ENCODE measurements at regions not wholly inside any gene's neighbourhood (a gene's known extent, or its start where the extent isn't known, plus 50 kb on each side); places are given as distances from the start of the nearest gene placed in this dataset.

DNA sequence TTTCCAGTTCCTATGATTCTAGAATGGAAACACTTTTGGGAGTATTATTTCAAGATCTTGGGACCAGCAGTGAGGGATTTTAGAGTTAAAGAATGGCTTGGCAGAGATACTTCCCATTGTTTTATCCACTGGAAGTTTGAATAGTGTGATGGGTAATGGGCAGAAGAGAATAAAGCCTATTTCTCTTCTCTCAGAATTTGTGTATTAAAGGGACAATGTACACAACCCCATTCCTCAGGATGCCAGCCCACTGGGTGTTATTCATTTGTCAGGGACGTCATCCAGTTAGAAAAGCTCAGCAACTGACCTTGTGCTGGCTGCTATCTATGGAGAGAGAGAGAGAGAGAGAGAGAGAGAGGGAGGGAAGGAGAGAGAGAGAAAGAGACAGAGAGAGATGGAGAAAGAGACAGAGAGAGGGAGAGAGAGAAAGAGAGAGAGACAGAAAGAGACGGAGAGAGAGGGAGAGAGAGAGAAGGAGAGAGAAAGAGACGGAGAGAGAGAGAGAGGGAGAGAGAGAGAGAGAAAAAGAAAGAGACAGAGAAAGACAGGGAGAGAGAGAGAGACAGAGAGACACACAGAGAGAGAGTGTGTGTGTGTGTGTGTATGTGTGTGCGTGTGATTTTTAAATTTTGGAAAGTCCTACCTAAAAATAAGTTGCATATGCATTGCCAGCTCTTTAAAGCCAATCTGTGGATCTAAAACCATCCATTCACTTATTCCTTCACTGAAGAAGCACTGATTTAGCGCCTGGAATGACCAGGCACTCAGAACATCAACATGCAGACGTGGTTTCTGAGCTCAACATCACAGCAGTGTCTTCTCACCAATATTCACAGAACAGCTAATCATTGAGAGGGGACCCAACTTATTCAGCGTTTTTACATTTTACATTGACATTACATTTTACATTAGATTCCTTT lies 388.8 kb downstream of the THBS2 start:
- H3K27me3 Mint-ChIP-seq (ENCODE audit: insufficient read depth): no peaks in the 10 kb centered on the region
- H3K9me3 Mint-ChIP-seq: no peaks in the 10 kb centered on the region
- Histone ChIP-seq H3K4me1 (ENCODE audit: control insufficient read depth, insufficient read depth, low read length) (peaks cover 5% of the 10 kb centered on the region), H3K27me3 (ENCODE audit: control insufficient read depth, insufficient read depth, low read length, poor library complexity, severe bottlenecking) (no peaks in the 10 kb centered on the region), H3K9me3 (ENCODE audit: control insufficient read depth, low read length) (no peaks in the 10 kb centered on the region), H3K9ac (ENCODE audit: extremely low read depth, low read length, poor library complexity, severe bottlenecking) (no peak overlapping the region), H3K36me3 (ENCODE audit: control insufficient read depth, insufficient read depth, low read length) (no peaks in the 10 kb centered on the region), H3K27ac (ENCODE audit: low read depth, low read length) (no peak overlapping the region), H3K4me3 (ENCODE audit: low read length) (no peak overlapping the region)
- peaks cover 16% of the 10 kb centered on the region for H3K4me1 Mint-ChIP-seq
- 90 to 91% methylated on average over 5 to 7 of the region's 7 CpGs for WGBS, 2 experiments (ENCODE audit: insufficient coverage in 1 of 2, insufficient read length in 1 of 2)
- TF ChIP-seq, protein P1, sequence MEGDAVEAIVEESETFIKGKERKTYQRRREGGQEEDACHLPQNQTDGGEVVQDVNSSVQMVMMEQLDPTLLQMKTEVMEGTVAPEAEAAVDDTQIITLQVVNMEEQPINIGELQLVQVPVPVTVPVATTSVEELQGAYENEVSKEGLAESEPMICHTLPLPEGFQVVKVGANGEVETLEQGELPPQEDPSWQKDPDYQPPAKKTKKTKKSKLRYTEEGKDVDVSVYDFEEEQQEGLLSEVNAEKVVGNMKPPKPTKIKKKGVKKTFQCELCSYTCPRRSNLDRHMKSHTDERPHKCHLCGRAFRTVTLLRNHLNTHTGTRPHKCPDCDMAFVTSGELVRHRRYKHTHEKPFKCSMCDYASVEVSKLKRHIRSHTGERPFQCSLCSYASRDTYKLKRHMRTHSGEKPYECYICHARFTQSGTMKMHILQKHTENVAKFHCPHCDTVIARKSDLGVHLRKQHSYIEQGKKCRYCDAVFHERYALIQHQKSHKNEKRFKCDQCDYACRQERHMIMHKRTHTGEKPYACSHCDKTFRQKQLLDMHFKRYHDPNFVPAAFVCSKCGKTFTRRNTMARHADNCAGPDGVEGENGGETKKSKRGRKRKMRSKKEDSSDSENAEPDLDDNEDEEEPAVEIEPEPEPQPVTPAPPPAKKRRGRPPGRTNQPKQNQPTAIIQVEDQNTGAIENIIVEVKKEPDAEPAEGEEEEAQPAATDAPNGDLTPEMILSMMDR (conservative IDR thresholded peaks at IDR 0.05): no peak
- no peak for DNase-seq
- no peak overlapping the region for H3K4me3 Mint-ChIP-seq
- no peaks in the 10 kb centered on the region for H3K36me3 Mint-ChIP-seq (ENCODE audit: low read depth)
- H3K27ac Mint-ChIP-seq: no peak overlapping the region

- Histone ChIP-seq H3K4me1 (ENCODE audit: control insufficient read depth, insufficient read depth, low read length) (peaks cover 5% of the 10 kb centered on the region), H3K4me3 (ENCODE audit: low read length) (no peak overlapping the region), H3K27ac (ENCODE audit: low read depth, low read length) (no peak overlapping the region), H3K9ac (ENCODE audit: extremely low read depth, low read length, poor library complexity, severe bottlenecking) (no peak overlapping the region), H3K36me3 (ENCODE audit: control insufficient read depth, insufficient read depth, low read length) (no peaks in the 10 kb centered on the region), H3K27me3 (ENCODE audit: control insufficient read depth, insufficient read depth, low read length, poor library complexity, severe bottlenecking) (no peaks in the 10 kb centered on the region), H3K9me3 (ENCODE audit: control insufficient read depth, low read length) (no peaks in the 10 kb centered on the region)
- Mint-ChIP-seq H3K27ac (no peak overlapping the region), H3K36me3 (ENCODE audit: low read depth) (no peaks in the 10 kb centered on the region), H3K4me1 (peaks cover 14% of the 10 kb centered on the region), H3K4me3 (no peak overlapping the region), H3K9me3 (no peaks in the 10 kb centered on the region), H3K27me3 (ENCODE audit: insufficient read depth) (no peaks in the 10 kb centered on the region)
- WGBS, 2 experiments (ENCODE audit: insufficient coverage in 1 of 2, insufficient read length in 1 of 2): 86% methylated on average over 2 to 4 of the region's 4 CpGs
- TF ChIP-seq, protein P1 (conservative IDR thresholded peaks at IDR 0.05): no peak
- DNase-seq: no peak
Measured at GRCh38 chr6:168863467-168863866, 390.2 kb downstream of the THBS2 start.

DNA sequence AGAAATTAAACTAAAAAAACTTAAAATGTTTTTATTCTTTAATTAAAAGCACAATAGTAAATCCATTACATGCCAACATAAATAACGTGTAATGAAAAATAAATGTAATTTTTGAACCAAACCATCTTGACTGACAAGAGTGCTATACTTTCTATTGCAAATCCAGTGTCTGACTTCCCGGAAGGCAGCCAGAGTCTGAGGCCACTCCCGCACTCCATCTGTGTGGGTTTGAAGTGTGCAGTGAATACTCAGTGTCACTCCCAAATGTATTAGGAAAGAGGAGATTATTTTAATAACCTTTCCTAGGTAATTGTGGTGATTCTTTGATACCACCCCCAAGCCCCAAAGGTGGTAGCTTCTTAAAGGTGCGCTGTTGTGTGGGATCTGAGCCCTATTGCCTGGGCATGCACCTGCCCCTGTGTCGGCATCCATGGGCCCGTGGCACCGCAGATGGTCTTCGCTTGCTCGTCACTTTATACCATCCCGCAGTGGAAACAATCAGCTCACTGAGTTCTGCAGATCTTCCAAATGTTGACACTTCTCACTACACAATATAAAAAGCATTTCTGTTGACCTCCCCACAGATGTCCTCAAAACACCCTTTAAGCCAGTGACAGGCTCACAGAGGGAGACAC lies 391.2 kb downstream of the THBS2 start:
- H3K9ac ChIP-seq (ENCODE audit: extremely low read depth, low read length, poor library complexity, severe bottlenecking): no peak overlapping the region
- DNase-seq: peak; percentile 17

More for the DNA sequence above, 391.2 kb downstream of the THBS2 start:
- Mint-ChIP-seq H3K27me3 (ENCODE audit: insufficient read depth) (no peaks in the 10 kb centered on the region), H3K36me3 (ENCODE audit: low read depth) (no peaks in the 10 kb centered on the region), H3K9me3 (no peaks in the 10 kb centered on the region), H3K4me1 (peaks cover 14% of the 10 kb centered on the region), H3K27ac (no peak overlapping the region), H3K4me3 (no peak overlapping the region)
- WGBS, 2 experiments (ENCODE audit: insufficient coverage in 1 of 2, insufficient read length in 1 of 2): 94 to 100% methylated on average over 1 to 10 of the region's 10 CpGs
- Histone ChIP-seq H3K36me3 (ENCODE audit: control insufficient read depth, insufficient read depth, low read length) (no peaks in the 10 kb centered on the region), H3K27me3 (ENCODE audit: control insufficient read depth, insufficient read depth, low read length, poor library complexity, severe bottlenecking) (no peaks in the 10 kb centered on the region), H3K4me1 (ENCODE audit: control insufficient read depth, insufficient read depth, low read length) (peaks cover 5% of the 10 kb centered on the region), H3K9me3 (ENCODE audit: control insufficient read depth, low read length) (no peaks in the 10 kb centered on the region), H3K27ac (ENCODE audit: low read depth, low read length) (no peak overlapping the region), H3K4me3 (ENCODE audit: low read length) (no peak overlapping the region)
- TF ChIP-seq, protein P1 (conservative IDR thresholded peaks at IDR 0.05): no peak

All from endodermal cell (in vitro differentiated cells).